Type B pancreatic cell (in vitro differentiated cells): ENCODE measurements at regions not wholly inside any gene's neighbourhood (a gene's known extent, or its start where the extent isn't known, plus 50 kb on each side); places are given as distances from the start of the nearest gene placed in this dataset.

ENCODE experiments used
- DNase-seq: peaks from one replicate; pipeline ENCODE4 v3.0.0; 2021; ENCODE audit warnings: mixed read lengths; ENCODE audit not compliant: unreplicated experiment; ENCODE audit errors: extremely low spot score
- H3K27ac Mint-ChIP-seq: 2 replicates; pipeline ENCODE4 v1.8.0; 2021; ENCODE audit warnings: mild to moderate bottlenecking, mixed read lengths
- H3K27me3 Mint-ChIP-seq: 2 replicates; pipeline ENCODE4 v1.8.0; 2021; ENCODE audit warnings: mixed read lengths
- H3K36me3 Mint-ChIP-seq: 2 replicates; pipeline ENCODE4 v1.8.0; 2021; ENCODE audit warnings: mixed read lengths
- H3K4me1 Mint-ChIP-seq: one replicate; pipeline ENCODE4 v1.8.0; 2021; ENCODE audit warnings: mixed read lengths; ENCODE audit not compliant: unreplicated experiment
- H3K4me3 Mint-ChIP-seq: 2 replicates; pipeline ENCODE4 v1.8.0; 2021; ENCODE audit warnings: mild to moderate bottlenecking, mixed read lengths
- H3K9me3 Mint-ChIP-seq: 2 replicates; pipeline ENCODE4 v1.8.0; 2021; ENCODE audit warnings: mixed read lengths
- CTCF ChIP-seq: fragments of 200-600 bp; sonication (generic); conservative IDR thresholded peaks from 2 replicates; pipeline ENCODE4 v1.5.0; 2021; ENCODE audit warnings: antibody characterized with exemption, mild to moderate bottlenecking

DNA sequence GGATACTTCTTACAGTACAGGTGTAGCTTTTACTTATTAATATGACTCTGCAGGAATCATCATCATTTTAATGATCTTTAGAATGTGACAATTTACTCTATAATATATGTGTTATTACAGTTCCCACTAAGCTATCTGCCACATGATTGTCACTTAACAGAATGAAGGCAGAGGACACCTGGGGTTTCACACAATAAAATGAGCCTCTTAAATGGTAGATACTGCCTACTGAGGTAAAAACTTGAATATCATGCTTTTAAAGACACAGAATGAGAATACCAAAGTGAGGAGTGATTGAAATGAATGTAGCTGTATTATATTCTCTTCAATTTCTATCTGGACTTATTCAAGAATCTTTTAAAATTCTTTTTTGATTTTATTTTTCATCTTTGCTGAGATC, 1255.3 kb upstream of the LRRN3 start:
- no peaks in the 10 kb centered on the region for H3K27me3 Mint-ChIP-seq

DNA sequence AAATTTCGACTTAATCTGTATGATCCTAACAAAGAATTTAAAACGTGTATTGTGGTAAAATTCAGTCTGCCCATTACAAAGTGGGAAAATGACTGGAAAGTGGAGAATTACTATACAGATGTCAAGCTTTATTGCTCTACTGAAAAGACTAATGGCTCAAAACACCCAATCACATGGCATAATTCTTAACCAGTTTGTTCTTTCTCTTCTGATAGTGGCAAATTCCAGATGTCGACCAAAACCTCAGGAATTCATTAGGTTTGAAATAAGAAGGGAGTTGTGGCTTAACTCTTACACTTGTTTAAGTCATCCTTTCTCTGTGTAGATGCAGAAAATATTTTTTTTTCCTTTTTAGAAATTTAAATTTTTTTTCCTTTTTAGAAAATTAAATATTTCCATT, 1254.9 kb upstream of the LRRN3 start:
- H3K27me3 Mint-ChIP-seq, result no peaks in the 10 kb centered on the region

More for the DNA sequence above, 1255.3 kb upstream of the LRRN3 start:
- peaks cover 5% of the 10 kb centered on the region for H3K9me3 Mint-ChIP-seq
- no peak for TF ChIP-seq CTCF
- H3K36me3 Mint-ChIP-seq, result no peaks in the 10 kb centered on the region
- no peak overlapping the region for H3K4me3 Mint-ChIP-seq
- no peak for DNase-seq
- no peaks in the 10 kb centered on the region for H3K4me1 Mint-ChIP-seq
- no peak overlapping the region for H3K27ac Mint-ChIP-seq

DNA sequence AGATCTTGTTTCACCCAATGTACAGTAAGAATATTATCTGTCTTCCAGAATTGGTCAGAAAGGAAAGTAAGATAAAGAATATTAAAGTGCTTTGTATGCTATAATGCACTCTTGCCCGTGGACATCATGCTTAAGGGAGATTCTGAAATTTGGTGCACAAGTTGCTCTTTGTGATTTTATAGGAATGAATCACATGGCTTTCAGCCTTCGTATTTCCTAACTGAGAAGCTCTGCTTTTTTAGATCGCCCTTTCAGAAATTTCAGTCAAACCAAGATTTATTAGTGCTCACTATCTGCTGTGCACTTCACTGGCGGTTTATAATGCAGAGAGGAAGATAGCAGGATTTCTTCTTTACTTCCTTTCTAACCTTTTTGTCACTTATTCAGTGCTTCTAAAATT, 1248.5 kb upstream of the LRRN3 start:
- DNase-seq, result no peak

More for the DNA sequence above, 1254.9 kb upstream of the LRRN3 start:
- Mint-ChIP-seq H3K4me3 (no peak overlapping the region), H3K36me3 (no peaks in the 10 kb centered on the region), H3K9me3 (peaks cover 5% of the 10 kb centered on the region), H3K4me1 (no peaks in the 10 kb centered on the region), H3K27ac (no peak overlapping the region)
- TF ChIP-seq CTCF, result no peak
- no peak for DNase-seq

GRCh38 chr7:109844362-109844761, 1246.6 kb upstream of the LRRN3 start:
- Mint-ChIP-seq H3K4me3 (no peak overlapping the region), H3K4me1 (no peaks in the 10 kb centered on the region), H3K36me3 (no peaks in the 10 kb centered on the region), H3K27ac (no peak overlapping the region), H3K9me3 (peaks cover under 1% of the 10 kb centered on the region), H3K27me3 (no peaks in the 10 kb centered on the region)
- peak; percentile 69 for TF ChIP-seq CTCF
- no peak for DNase-seq

More for the DNA sequence above, 1248.5 kb upstream of the LRRN3 start:
- no peaks in the 10 kb centered on the region for H3K36me3 Mint-ChIP-seq
- H3K27ac Mint-ChIP-seq, result no peak overlapping the region
- H3K4me1 Mint-ChIP-seq, result no peaks in the 10 kb centered on the region
- H3K9me3 Mint-ChIP-seq, result peaks cover 5% of the 10 kb centered on the region
- H3K27me3 Mint-ChIP-seq, result no peaks in the 10 kb centered on the region
- TF ChIP-seq CTCF, result no peak
- no peak overlapping the region for H3K4me3 Mint-ChIP-seq

GRCh38 chr7:109864230-109864629, 1226.7 kb upstream of the LRRN3 start:
- Mint-ChIP-seq H3K27ac (no peak overlapping the region), H3K36me3 (no peaks in the 10 kb centered on the region), H3K27me3 (no peaks in the 10 kb centered on the region), H3K4me3 (no peak overlapping the region), H3K9me3 (no peaks in the 10 kb centered on the region), H3K4me1 (no peaks in the 10 kb centered on the region)
- no peak for TF ChIP-seq CTCF
- DNase-seq, result no peak
